Activated naive CD8-positive, alpha-beta T cell (primary cell): ENCODE measurements at regions not wholly inside any gene's neighbourhood (a gene's known extent, or its start where the extent isn't known, plus 50 kb on each side); places are given as distances from the start of the nearest gene placed in this dataset.
"Not testable (repeated sequence)": the region's sequence is repeated elsewhere in the genome, so short reads cannot be mapped to it uniquely, and the experiment has no call there.

Experiments used
- H3K27ac Mint-ChIP-seq: one replicate; pipeline ENCODE4 v1.8.0; 2021; ENCODE audit warnings: mixed read lengths
- H3K27me3 Mint-ChIP-seq: one replicate; pipeline ENCODE4 v1.8.0; 2021; ENCODE audit warnings: mixed read lengths
- H3K36me3 Mint-ChIP-seq: one replicate; pipeline ENCODE4 v1.8.0; 2021; ENCODE audit warnings: mixed read lengths
- H3K4me1 Mint-ChIP-seq: one replicate; pipeline ENCODE4 v1.8.0; 2021; ENCODE audit warnings: low read depth, mixed read lengths
- H3K4me3 Mint-ChIP-seq: one replicate; pipeline ENCODE4 v1.8.0; 2021; ENCODE audit warnings: mild to moderate bottlenecking, mixed read lengths
- H3K9me3 Mint-ChIP-seq: one replicate; pipeline ENCODE4 v1.8.0; 2021; ENCODE audit warnings: low read depth, mixed read lengths

GRCh38 chr2:215728504-215729065 lies 284.8 kb downstream of the MREG start:
- Mint-ChIP-seq H3K36me3 (no peaks in the 10 kb centered on the region), H3K4me1 (peaks cover 7% of the 10 kb centered on the region), H3K27me3 (peaks cover 5% of the 10 kb centered on the region), H3K9me3 (no peaks in the 10 kb centered on the region), H3K4me3 (no peak overlapping the region), H3K27ac (no peak overlapping the region)

GRCh38 chr2:215727507-215728503 lies 285.5 kb downstream of the MREG start:
- H3K36me3 Mint-ChIP-seq = no peaks in the 10 kb centered on the region
- H3K27me3 Mint-ChIP-seq = peaks cover 5% of the 10 kb centered on the region
- H3K9me3 Mint-ChIP-seq = no peaks in the 10 kb centered on the region
- peaks cover 7% of the 10 kb centered on the region for H3K4me1 Mint-ChIP-seq
- H3K4me3 Mint-ChIP-seq = no peak overlapping the region
- no peak overlapping the region for H3K27ac Mint-ChIP-seq

- Mint-ChIP-seq H3K36me3 (peaks cover 3% of the 10 kb centered on the region), H3K4me1 (peaks cover 7% of the 10 kb centered on the region), H3K4me3 (no peak overlapping the region), H3K27ac (no peak overlapping the region), H3K27me3 (peaks cover 5% of the 10 kb centered on the region), H3K9me3 (no peaks in the 10 kb centered on the region)
Observed at GRCh38 chr2:215726070-215726469, 287.3 kb downstream of the MREG start.

GRCh38 chr2:215724146-215724545 lies 288.3 kb upstream of the FN1 start:
- H3K4me3 Mint-ChIP-seq = no peak overlapping the region
- no peaks in the 10 kb centered on the region for H3K9me3 Mint-ChIP-seq
- peaks cover 5% of the 10 kb centered on the region for H3K27me3 Mint-ChIP-seq
- peaks cover 7% of the 10 kb centered on the region for H3K4me1 Mint-ChIP-seq
- no peak overlapping the region for H3K27ac Mint-ChIP-seq
- peaks cover 3% of the 10 kb centered on the region for H3K36me3 Mint-ChIP-seq

DNA sequence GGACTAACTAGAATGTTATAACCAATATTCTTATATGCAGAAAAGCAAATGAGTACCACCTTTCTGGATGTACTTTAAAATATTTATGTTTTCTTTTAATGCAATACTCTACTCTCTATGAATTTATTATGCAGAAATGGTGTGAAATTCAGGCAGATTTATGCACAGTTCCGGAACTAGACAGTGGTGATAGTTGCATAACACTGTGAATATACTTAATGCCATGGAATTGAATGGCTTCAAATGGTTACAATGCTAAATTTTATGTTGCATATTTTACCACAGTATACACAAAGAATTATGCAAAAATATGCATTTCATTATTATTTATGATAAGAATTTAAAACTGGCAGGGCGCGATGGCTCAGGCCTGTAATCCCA lies 287.8 kb upstream of the FN1 start:
- H3K9me3 Mint-ChIP-seq = no peaks in the 10 kb centered on the region
- H3K36me3 Mint-ChIP-seq = peaks cover 3% of the 10 kb centered on the region
- no peak overlapping the region for H3K4me3 Mint-ChIP-seq
- peaks cover 6% of the 10 kb centered on the region for H3K4me1 Mint-ChIP-seq
- no peak overlapping the region for H3K27ac Mint-ChIP-seq
- peaks cover 6% of the 10 kb centered on the region for H3K27me3 Mint-ChIP-seq

DNA sequence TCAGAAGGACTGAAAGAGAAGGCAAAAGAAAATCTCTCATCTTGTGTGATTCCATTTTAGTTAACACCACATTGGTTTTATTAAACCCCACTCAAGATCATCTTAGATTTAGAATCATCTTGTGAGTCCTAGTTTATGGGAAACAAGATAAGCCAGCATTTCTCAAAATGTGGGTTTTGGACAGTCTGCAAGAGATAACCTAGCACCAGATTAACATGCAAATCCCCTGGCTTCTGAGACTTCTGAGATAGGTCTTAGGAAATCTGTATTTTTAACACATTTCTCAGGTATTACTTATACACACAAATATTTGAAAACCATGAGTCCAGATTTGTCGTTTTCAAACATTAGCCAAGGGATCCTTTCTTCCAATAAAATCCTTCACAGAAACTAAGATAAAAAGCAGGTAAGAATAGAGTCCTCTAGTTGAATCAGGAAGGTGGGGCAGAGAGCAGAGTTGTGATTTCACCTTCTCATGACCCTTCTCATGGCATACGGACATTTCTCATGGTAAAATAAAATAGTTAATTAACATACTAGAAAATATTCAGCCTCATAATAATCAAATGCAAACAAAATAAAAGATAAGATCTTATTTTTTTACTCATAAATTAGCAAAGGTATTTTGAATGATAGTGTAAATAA lies 287.2 kb upstream of the FN1 start:
- no peak overlapping the region for H3K27ac Mint-ChIP-seq
- peaks cover 3% of the 10 kb centered on the region for H3K36me3 Mint-ChIP-seq
- H3K9me3 Mint-ChIP-seq = no peaks in the 10 kb centered on the region
- H3K4me1 Mint-ChIP-seq = peaks cover under 1% of the 10 kb centered on the region
- peaks cover 6% of the 10 kb centered on the region for H3K27me3 Mint-ChIP-seq
- no peak overlapping the region for H3K4me3 Mint-ChIP-seq

- H3K27ac Mint-ChIP-seq = no peak overlapping the region
- H3K4me1 Mint-ChIP-seq = no peaks in the 10 kb centered on the region
- no peaks in the 10 kb centered on the region for H3K9me3 Mint-ChIP-seq
- peaks cover 6% of the 10 kb centered on the region for H3K27me3 Mint-ChIP-seq
- H3K36me3 Mint-ChIP-seq = peaks cover 3% of the 10 kb centered on the region
- no peak overlapping the region for H3K4me3 Mint-ChIP-seq
Observed at GRCh38 chr2:215722125-215722524, 286.3 kb upstream of the FN1 start.

DNA sequence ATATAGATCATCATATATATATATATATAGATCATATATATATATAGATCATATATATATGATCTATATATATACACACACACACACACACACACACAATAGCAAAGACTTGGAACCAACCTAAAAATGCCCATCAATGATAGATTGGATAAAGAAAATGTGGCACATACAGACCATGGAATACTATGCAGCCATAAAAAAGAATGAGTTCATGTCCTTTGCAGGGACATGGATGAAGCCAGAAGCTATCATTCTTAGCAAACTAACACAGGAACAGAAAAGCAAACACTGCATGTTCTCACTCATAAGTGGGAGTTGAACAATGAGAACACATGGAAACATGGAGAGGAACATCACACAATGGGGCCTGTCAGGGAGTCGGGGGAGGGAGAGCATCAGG lies 285.6 kb upstream of the FN1 start:
- not testable (repeated sequence) for H3K27me3 Mint-ChIP-seq, H3K36me3 Mint-ChIP-seq, H3K4me1 Mint-ChIP-seq, H3K9me3 Mint-ChIP-seq, H3K4me3 Mint-ChIP-seq
- H3K27ac Mint-ChIP-seq = peak overlapping the region; percentile 46

- Mint-ChIP-seq H3K27ac (no peak overlapping the region), H3K9me3 (no peaks in the 10 kb centered on the region), H3K4me3 (no peak overlapping the region), H3K36me3 (peaks cover 3% of the 10 kb centered on the region), H3K4me1 (no peaks in the 10 kb centered on the region), H3K27me3 (peaks cover 1% of the 10 kb centered on the region)
Observed at GRCh38 chr2:215718890-215719289, 283.0 kb upstream of the FN1 start.

DNA sequence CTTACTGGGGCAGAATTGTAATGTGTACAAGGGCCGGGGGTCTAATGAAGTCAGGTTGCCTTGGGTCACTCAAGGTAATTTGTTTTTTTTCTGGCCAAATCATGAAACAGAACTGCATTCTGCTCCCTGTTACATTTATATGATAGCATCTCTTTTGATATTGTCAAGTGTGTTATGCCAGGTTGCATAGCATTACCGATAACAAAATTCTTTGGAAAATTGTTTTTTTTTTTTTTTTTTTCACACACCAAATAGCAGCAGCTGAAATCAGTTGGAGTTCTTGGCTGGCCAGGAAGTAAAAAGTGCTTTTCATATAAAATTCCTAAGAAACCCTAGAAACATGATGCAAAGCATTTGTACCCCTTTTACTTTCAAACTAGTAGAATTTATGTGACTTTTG lies 282.6 kb upstream of the FN1 start:
- no peaks in the 10 kb centered on the region for H3K4me1 Mint-ChIP-seq
- no peaks in the 10 kb centered on the region for H3K9me3 Mint-ChIP-seq
- H3K4me3 Mint-ChIP-seq = no peak overlapping the region
- no peak overlapping the region for H3K27ac Mint-ChIP-seq
- peaks cover 3% of the 10 kb centered on the region for H3K36me3 Mint-ChIP-seq
- H3K27me3 Mint-ChIP-seq = peaks cover 1% of the 10 kb centered on the region

- Mint-ChIP-seq H3K9me3 (no peaks in the 10 kb centered on the region), H3K36me3 (peaks cover 3% of the 10 kb centered on the region), H3K27me3 (peaks cover 5% of the 10 kb centered on the region), H3K4me3 (no peak overlapping the region), H3K4me1 (no peaks in the 10 kb centered on the region), H3K27ac (no peak overlapping the region)
Observed at GRCh38 chr2:215717501-215718381, 281.9 kb upstream of the FN1 start.

DNA sequence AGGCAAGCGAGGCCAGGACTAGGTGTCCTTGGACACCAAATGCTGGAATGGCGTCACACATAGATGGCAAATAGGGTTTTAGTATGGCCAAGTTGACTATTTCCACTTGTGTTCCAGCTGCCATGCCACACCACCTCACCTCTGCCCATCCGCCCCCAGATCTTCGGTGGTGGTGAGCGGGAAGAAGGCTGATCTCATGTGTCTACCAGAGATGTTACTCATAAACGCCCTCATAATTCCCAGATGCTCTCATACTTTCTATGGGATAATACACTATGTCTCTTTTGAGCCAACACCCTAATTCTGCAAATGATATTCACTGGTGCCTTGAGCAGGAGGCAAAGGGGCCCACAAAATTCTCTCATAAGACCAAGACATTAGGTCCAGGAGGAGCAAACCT lies 281.1 kb upstream of the FN1 start:
- H3K4me1 Mint-ChIP-seq = no peaks in the 10 kb centered on the region
- peaks cover 3% of the 10 kb centered on the region for H3K36me3 Mint-ChIP-seq
- H3K9me3 Mint-ChIP-seq = no peaks in the 10 kb centered on the region
- peaks cover 5% of the 10 kb centered on the region for H3K27me3 Mint-ChIP-seq
- no peak overlapping the region for H3K27ac Mint-ChIP-seq
- no peak overlapping the region for H3K4me3 Mint-ChIP-seq

- Mint-ChIP-seq H3K27ac (no peak overlapping the region), H3K4me1 (no peaks in the 10 kb centered on the region)
Observed at GRCh38 chr2:215712871-215713790, 277.3 kb upstream of the FN1 start.

More at GRCh38 chr2:215712871-215713790, 277.3 kb upstream of the FN1 start:
- Mint-ChIP-seq H3K4me3 (no peak overlapping the region), H3K9me3 (no peaks in the 10 kb centered on the region), H3K36me3 (no peaks in the 10 kb centered on the region), H3K27me3 (peaks cover 4% of the 10 kb centered on the region)
